IMR-90 (cell line): ENCODE measurements at regions not wholly inside any gene's neighbourhood (a gene's known extent, or its start where the extent isn't known, plus 50 kb on each side); places are given as distances from the start of the nearest gene placed in this dataset.
A peak's percentile ranks its signal among the peaks of the same experiment; 100 is the strongest.

Source experiments
- ATAC-seq: fragments of 200-7000 bp; cut with Tn5 transposase; 2 replicates; pipeline ENCODE4 v1.9.1; 2020; ENCODE audit warnings: low read depth, mild to moderate bottlenecking, moderate library complexity
- BruUV-seq: library from RNA; stranded (reverse); fragments of 400-500 nt; replicated peaks from 2 replicates; lab custom pipeline; 2021; lab: Mats Ljungman, UMichigan
- CTCF ChIA-PET: fragments of 300-600 bp; formaldehyde crosslinking; extraction: SDS; loops from one replicate; lab custom pipeline; 2021; ENCODE audit warnings: antibody characterized with exemption; lab: Yijun Ruan, JAX
- POLR2A ChIA-PET: fragments of 300-600 bp; sonication (Branson Sonifier 250); formaldehyde crosslinking; loops from one replicate; lab custom pipeline; 2022; ENCODE audit warnings: antibody characterized with exemption; ENCODE audit not compliant: unreplicated experiment; lab: Charles Lee
- DNase-seq: peaks from one replicate; pipeline ENCODE4 v3.0.0; 2013
- H2AFZ ChIP-seq: replicated peaks from 2 replicates; pipeline ENCODE3; 2013; ENCODE audit warnings: low read length, mild to moderate bottlenecking; ENCODE audit not compliant: poor library complexity
- H2AK5ac ChIP-seq: 2 replicates; pipeline ENCODE4 v1.6.1; 2013; ENCODE audit warnings: low read depth, low read length, inconsistent platforms
- H2AK9ac ChIP-seq: replicated peaks from 2 replicates; pipeline ENCODE3; 2013; ENCODE audit warnings: mild to moderate bottlenecking, low read depth, low read length, moderate library complexity; ENCODE audit not compliant: poor library complexity
- H2BK120ac ChIP-seq: 2 replicates; pipeline ENCODE4 v1.6.1; 2013; ENCODE audit warnings: low read depth, low read length, inconsistent platforms
- H2BK15ac ChIP-seq: 3 replicates; pipeline ENCODE4 v1.6.1; 2013; ENCODE audit warnings: low read depth, low read length, inconsistent platforms
- H2BK20ac ChIP-seq: 2 replicates; pipeline ENCODE4 v1.6.1; 2013; ENCODE audit warnings: low read depth, mild to moderate bottlenecking, inconsistent platforms, low read length, moderate library complexity
- H2BK5ac ChIP-seq: 2 replicates; pipeline ENCODE4 v1.6.1; 2013; ENCODE audit warnings: mild to moderate bottlenecking, low read depth, low read length, inconsistent platforms; ENCODE audit not compliant: poor library complexity, severe bottlenecking
- H3K14ac ChIP-seq: replicated peaks from 2 replicates; pipeline ENCODE4 v1.6.1; 2013; ENCODE audit warnings: low read depth, low read length, inconsistent platforms
- H3K18ac ChIP-seq: 2 replicates; pipeline ENCODE4 v1.6.1; 2013; ENCODE audit warnings: low read depth, low read length, control low read depth
- H3K23ac ChIP-seq: 2 replicates; pipeline ENCODE4 v1.6.1; 2013; ENCODE audit warnings: low read depth, low read length, inconsistent platforms
- H3K27ac ChIP-seq: 2 replicates; pipeline ENCODE4 v1.5.1; 2013; ENCODE audit warnings: mild to moderate bottlenecking, control low read depth, low read length; ENCODE audit not compliant: insufficient read depth
- H3K27me3 ChIP-seq: 2 replicates; pipeline ENCODE4 v1.6.1; 2013; ENCODE audit warnings: low read length; ENCODE audit not compliant: control insufficient read depth, insufficient read depth
- H3K36me3 ChIP-seq: 2 replicates; pipeline ENCODE4 v1.6.1; 2013; ENCODE audit warnings: low read length, mixed read lengths; ENCODE audit not compliant: control insufficient read depth, insufficient read depth
- H3K4ac ChIP-seq: 2 replicates; pipeline ENCODE4 v1.6.1; 2013; ENCODE audit warnings: low read depth, low read length, inconsistent platforms
- H3K4me1 ChIP-seq: 2 replicates; pipeline ENCODE4 v1.6.1; 2013; ENCODE audit warnings: low read length, mixed read lengths; ENCODE audit not compliant: control insufficient read depth, insufficient read depth
- H3K4me2 ChIP-seq: 2 replicates; pipeline ENCODE4 v1.6.1; 2013; ENCODE audit warnings: low read depth, mild to moderate bottlenecking, control low read depth, low read length, moderate library complexity
- H3K4me3 ChIP-seq: 2 replicates; pipeline ENCODE4 v1.5.1; 2013; ENCODE audit warnings: low read depth, mild to moderate bottlenecking, control low read depth, low read length, moderate library complexity; ENCODE audit not compliant: insufficient read depth
- H3K56ac ChIP-seq: 2 replicates; pipeline ENCODE4 v1.6.1; 2013; ENCODE audit warnings: low read length, inconsistent platforms; ENCODE audit not compliant: insufficient read depth; ENCODE audit errors: extremely low read depth
- H3K79me1 ChIP-seq, 2 experiments: 2 replicates each; pipeline ENCODE4 v1.6.1; 2013; ENCODE audit warnings: low read length in 2 of 2, inconsistent platforms in 1 of 2, low read depth in 1 of 2
- H3K9ac ChIP-seq: 2 replicates; pipeline ENCODE4 v1.6.1; 2013; ENCODE audit warnings: low read depth, low read length, control low read depth
- H3K9me1 ChIP-seq: 2 replicates; pipeline ENCODE4 v1.6.1; 2013; ENCODE audit warnings: low read length, inconsistent platforms; ENCODE audit not compliant: insufficient read depth
- H3K9me3 ChIP-seq: 2 replicates; pipeline ENCODE4 v1.6.1; 2013; ENCODE audit warnings: low read length; ENCODE audit not compliant: control insufficient read depth, insufficient read depth
- H4K20me1 ChIP-seq: 2 replicates; pipeline ENCODE4 v1.6.1; 2013; ENCODE audit warnings: low read length, inconsistent platforms; ENCODE audit not compliant: insufficient read depth
- H4K5ac ChIP-seq: 2 replicates; pipeline ENCODE4 v1.6.1; 2013; ENCODE audit warnings: mild to moderate bottlenecking, low read depth, low read length, control low read depth
- H4K8ac ChIP-seq, 2 experiments: 2 replicates each; pipeline ENCODE4 v1.6.1; 2013; ENCODE audit warnings: low read depth in 2 of 2, low read length in 2 of 2, control low read depth in 1 of 2, inconsistent platforms in 1 of 2
- H4K91ac ChIP-seq: 2 replicates; pipeline ENCODE4 v1.6.1; 2013; ENCODE audit warnings: low read depth, low read length, inconsistent platforms; ENCODE audit not compliant: insufficient read depth
- BHLHE40 ChIP-seq: fragments of 150-350 bp; IDR thresholded peaks from 2 replicates; pipeline ENCODE4 v1.6.1; 2016; ENCODE audit warnings: mild to moderate bottlenecking, low read depth, low read length
- FOS ChIP-seq: fragments of 150-350 bp; IDR thresholded peaks from 2 replicates; pipeline ENCODE4 v1.6.1; 2016; ENCODE audit warnings: low read depth, low read length
- MAFK ChIP-seq: IDR thresholded peaks from 2 replicates; pipeline ENCODE4 v1.6.1; 2012; ENCODE audit warnings: low read depth, low read length, improper control_type of control experiment
- POLR2A ChIP-seq: IDR thresholded peaks from 2 replicates; pipeline ENCODE4 v1.6.1; 2012; ENCODE audit warnings: mild to moderate bottlenecking, low read depth, low read length
- RAD21 ChIP-seq: IDR thresholded peaks from 2 replicates; pipeline ENCODE4 v1.6.1; 2012; ENCODE audit warnings: low read length, improper control_type of control experiment
- RCOR1 ChIP-seq: IDR thresholded peaks from 2 replicates; pipeline ENCODE4 v1.6.1; 2012; ENCODE audit warnings: mild to moderate bottlenecking, low read length, improper control_type of control experiment; ENCODE audit not compliant: insufficient replicate concordance
- RFX5 ChIP-seq: IDR thresholded peaks from 2 replicates; pipeline ENCODE4 v1.8.0; 2012; ENCODE audit warnings: low read depth, mild to moderate bottlenecking, low read length, moderate library complexity
- SMC3 ChIP-seq: fragments of 150-350 bp; IDR thresholded peaks from 2 replicates; pipeline ENCODE4 v1.6.1; 2016; ENCODE audit warnings: low read depth, mild to moderate bottlenecking, antibody characterized with exemption, low read length, moderate library complexity
- WGBS, 2 experiments: methylation state at CpG; one replicate each; pipeline versions ENCODE4 v1.1.5 to v1.1.7; 2013; ENCODE audit warnings: missing lambda C conversion rate in 2 of 2; ENCODE audit not compliant: insufficient read length in 1 of 2; ENCODE audit errors: extremely low coverage in 2 of 2; 5-methylcytosine and 5-hydroxymethylcytosine counted together
- dilution Hi-C: fragments of 300-500 bp; cut with HindIII; formaldehyde crosslinking; loops from one replicate; pipeline ENCODE4 v1.14.3; 2018; ENCODE audit warnings: low sequenced_read_pairs; ENCODE audit not compliant: unreplicated experiment
- in situ Hi-C: fragments of 300-500 bp; cut with MboI; formaldehyde crosslinking; loops from 3 replicates; pipeline ENCODE4 v1.14.3; 2019; ENCODE audit warnings: low sequenced_read_pairs, inconsistent platforms, mixed read lengths
- intact Hi-C: fragments of 100-400 bp; cut with micrococcal nuclease; formaldehyde crosslinking; loops from 2 replicates; pipeline ENCODE4 v1.10.0; 2022
- TF ChIP-seq, protein P1 (sequence below): fragments of 150-350 bp; IDR thresholded peaks from 2 replicates; pipeline ENCODE4 v1.6.1; 2017; ENCODE audit warnings: mild to moderate bottlenecking, antibody characterized with exemption, low read length, low read depth
- TF ChIP-seq, protein P2 (sequence below): conservative IDR thresholded peaks from 2 replicates; pipeline ENCODE4 v1.5.1; 2012; ENCODE audit warnings: mild to moderate bottlenecking, low read depth, low read length, improper control_type of control experiment

DNA sequence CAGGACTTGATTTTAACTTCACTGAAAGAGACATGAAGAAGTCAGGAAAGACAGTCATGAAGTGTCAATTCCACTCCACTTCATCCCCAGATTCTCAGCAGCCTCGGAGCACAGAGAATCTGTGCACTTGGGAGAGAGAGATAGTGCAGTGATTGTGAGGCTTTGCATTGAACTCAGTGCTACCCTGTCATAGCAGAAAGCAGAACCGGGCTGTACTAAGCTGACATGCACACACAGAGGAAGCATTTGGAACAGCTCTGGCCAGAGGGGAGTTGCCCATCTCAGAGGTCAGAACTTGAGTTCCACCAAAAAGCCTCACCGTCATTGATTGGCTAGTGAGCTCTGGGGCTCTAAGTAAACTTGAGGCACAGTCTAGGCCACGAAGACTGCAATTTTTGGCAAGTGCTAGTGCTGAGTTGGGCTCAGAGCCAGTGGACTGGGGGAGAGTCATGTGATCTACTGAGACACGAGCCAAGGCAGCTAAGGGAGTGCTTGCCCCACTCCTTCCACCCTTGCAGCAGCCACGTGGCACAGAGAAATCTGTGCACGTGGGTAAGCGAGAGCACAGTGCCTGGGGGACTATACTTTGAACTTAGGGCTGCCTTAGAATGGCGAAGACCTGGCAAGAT lies 810.2 kb upstream of the ADAMTS5 start:
- CTCF ChIA-PET, result no interaction called here

More for the DNA sequence above, 810.2 kb upstream of the ADAMTS5 start:
- dilution Hi-C loops, result no loop called here
- no peaks in the 10 kb centered on the region for H3K79me1 ChIP-seq
- BruUV-seq, result no TSS peak
- no peak overlapping the region for H3K56ac ChIP-seq
- H3K9me1 ChIP-seq, result no peaks in the 10 kb centered on the region
- in situ Hi-C loops, result no loop called here
- H2AK9ac ChIP-seq, result peak overlapping the region; percentile 37
- no peak overlapping the region for H2BK15ac ChIP-seq
- H3K4ac ChIP-seq, result no peak overlapping the region
- no peak overlapping the region for H3K23ac ChIP-seq
- H4K5ac ChIP-seq, result no peak overlapping the region
- H4K8ac ChIP-seq, result no peak overlapping the region
- H3K18ac ChIP-seq, result no peak overlapping the region
- no peak overlapping the region; the same call in 1 of the 2 replicates for H2BK120ac ChIP-seq
- no peak overlapping the region for H3K4me2 ChIP-seq
- H2AK5ac ChIP-seq, result no peak overlapping the region; the same call in 1 of the 2 replicates
- no peak overlapping the region for H3K4me3 ChIP-seq
- H3K4me1 ChIP-seq, result peaks cover 3% of the 10 kb centered on the region; the same call in 1 of the 2 replicates
- no peaks in the 10 kb centered on the region for H3K9me3 ChIP-seq
- peak overlapping the region; percentile 58 for H2AFZ ChIP-seq
- H3K14ac ChIP-seq, result no peak overlapping the region
- H3K27me3 ChIP-seq, result no peaks in the 10 kb centered on the region
- no peak for DNase-seq
- no peak; the same call in 1 of the 2 replicates for ATAC-seq
- no peak for TF ChIP-seq RFX5
- TF ChIP-seq, protein P1, sequence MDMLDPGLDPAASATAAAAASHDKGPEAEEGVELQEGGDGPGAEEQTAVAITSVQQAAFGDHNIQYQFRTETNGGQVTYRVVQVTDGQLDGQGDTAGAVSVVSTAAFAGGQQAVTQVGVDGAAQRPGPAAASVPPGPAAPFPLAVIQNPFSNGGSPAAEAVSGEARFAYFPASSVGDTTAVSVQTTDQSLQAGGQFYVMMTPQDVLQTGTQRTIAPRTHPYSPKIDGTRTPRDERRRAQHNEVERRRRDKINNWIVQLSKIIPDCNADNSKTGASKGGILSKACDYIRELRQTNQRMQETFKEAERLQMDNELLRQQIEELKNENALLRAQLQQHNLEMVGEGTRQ, result no peak
- TF ChIP-seq, protein P2, sequence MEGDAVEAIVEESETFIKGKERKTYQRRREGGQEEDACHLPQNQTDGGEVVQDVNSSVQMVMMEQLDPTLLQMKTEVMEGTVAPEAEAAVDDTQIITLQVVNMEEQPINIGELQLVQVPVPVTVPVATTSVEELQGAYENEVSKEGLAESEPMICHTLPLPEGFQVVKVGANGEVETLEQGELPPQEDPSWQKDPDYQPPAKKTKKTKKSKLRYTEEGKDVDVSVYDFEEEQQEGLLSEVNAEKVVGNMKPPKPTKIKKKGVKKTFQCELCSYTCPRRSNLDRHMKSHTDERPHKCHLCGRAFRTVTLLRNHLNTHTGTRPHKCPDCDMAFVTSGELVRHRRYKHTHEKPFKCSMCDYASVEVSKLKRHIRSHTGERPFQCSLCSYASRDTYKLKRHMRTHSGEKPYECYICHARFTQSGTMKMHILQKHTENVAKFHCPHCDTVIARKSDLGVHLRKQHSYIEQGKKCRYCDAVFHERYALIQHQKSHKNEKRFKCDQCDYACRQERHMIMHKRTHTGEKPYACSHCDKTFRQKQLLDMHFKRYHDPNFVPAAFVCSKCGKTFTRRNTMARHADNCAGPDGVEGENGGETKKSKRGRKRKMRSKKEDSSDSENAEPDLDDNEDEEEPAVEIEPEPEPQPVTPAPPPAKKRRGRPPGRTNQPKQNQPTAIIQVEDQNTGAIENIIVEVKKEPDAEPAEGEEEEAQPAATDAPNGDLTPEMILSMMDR, result no peak
- no peak for TF ChIP-seq SMC3
- no peak for TF ChIP-seq POLR2A
- no peak for TF ChIP-seq RCOR1
- no peak for TF ChIP-seq RAD21
- no peak for TF ChIP-seq MAFK
- TF ChIP-seq BHLHE40, result no peak
- TF ChIP-seq FOS, result no peak
- POLR2A ChIA-PET, result interaction anchor here (0.7 kb wide), 1 partner anchor 9 kb away, joined by 3 read pairs; no protein-coding TSS in a partner anchor
- no peak overlapping the region for H4K91ac ChIP-seq
- intact Hi-C loops, result no loop called here
- no peak overlapping the region for H3K27ac ChIP-seq
- no peak overlapping the region for H3K9ac ChIP-seq
- no peak overlapping the region for H2BK5ac ChIP-seq
- H3K36me3 ChIP-seq, result no peaks in the 10 kb centered on the region
- WGBS, 2 experiments, result 69% methylated on average over 3 of the region's 9 CpGs; no CpG with 5 or more reads in 1 of the 2 experiments
- no peak overlapping the region for H2BK20ac ChIP-seq
- no peaks in the 10 kb centered on the region for H4K20me1 ChIP-seq
